Thyroid gland (tissue), 4 donors: ENCODE measurements at regions not wholly inside any gene's neighbourhood (a gene's known extent, or its start where the extent isn't known, plus 50 kb on each side); places are given as distances from the start of the nearest gene placed in this dataset.

Experiments used
- DNase-seq, 2 donors: peaks; one replicate each; pipeline ENCODE4 v3.0.0-alpha.2; 2019
- H3K27ac ChIP-seq, 3 donors: fragments of 200-600 bp; sonication (generic); 1 replicate in 2 of 3; 2 replicates in 1 of 3; pipeline ENCODE4 v1.5.1; 2016 to 2019; ENCODE audit warnings: mild to moderate bottlenecking in 1 of 3, moderate library complexity in 1 of 3
- H3K27me3 ChIP-seq: fragments of 200-600 bp; sonication (generic); one replicate; pipeline ENCODE4 v1.5.1; 2019
- H3K36me3 ChIP-seq, 2 donors: fragments of 200-600 bp; sonication (generic); one replicate each; pipeline ENCODE4 v1.5.1; 2016 to 2019
- H3K4me1 ChIP-seq, 2 donors: fragments of 200-600 bp; sonication (generic); one replicate each; pipeline ENCODE4 v1.5.1; 2017 to 2019
- H3K4me3 ChIP-seq, 3 donors: fragments of 200-600 bp; sonication (generic); replicated peaks in 1 of 3; 1 replicate in 2 of 3; 2 replicates in 1 of 3; pipeline ENCODE4 v1.5.1; 2016; ENCODE audit warnings: mild to moderate bottlenecking in 1 of 3
- H3K9me3 ChIP-seq: fragments of 200-600 bp; sonication (generic); one replicate; pipeline ENCODE4 v1.5.1; 2017
- CTCF ChIP-seq, 6 experiments: fragments of 200-600 bp in 3 of 6; fragments of 450-650 bp in 3 of 6; sonication (generic) in 3 of 6; IDR thresholded peaks; one replicate each; pipeline ENCODE4 v1.5.1; 2016 to 2019; ENCODE audit warnings: antibody characterized with exemption in 6 of 6, mild to moderate bottlenecking in 2 of 6, inconsistent platforms in 1 of 6, moderate library complexity in 1 of 6
- POLR2A ChIP-seq, 2 donors: fragments of 450-650 bp; IDR thresholded peaks; one replicate each; pipeline ENCODE4 v1.6.1; 2017; ENCODE audit warnings: antibody characterized with exemption in 2 of 2, mild to moderate bottlenecking in 2 of 2, moderate library complexity in 1 of 2
- WGBS, 2 donors: methylation state at CpG; one replicate each; pipeline ENCODE4 v1.1.5; 2017; 5-methylcytosine and 5-hydroxymethylcytosine counted together
- intact Hi-C: fragments of 100-400 bp; cut with DNase I; formaldehyde crosslinking; loops from one replicate; pipeline ENCODE4 v1.15.1; 2023

GRCh38 chr6:156526081-156526480, 251.1 kb upstream of the ARID1B start:
- Histone ChIP-seq H3K27ac (no peak overlapping the region), H3K27me3 (no peaks in the 10 kb centered on the region), H3K4me1 (no peaks in the 10 kb centered on the region), H3K4me3 (no peak overlapping the region), H3K36me3 (no peaks in the 10 kb centered on the region), H3K9me3 (no peaks in the 10 kb centered on the region)
- TF ChIP-seq POLR2A (IDR thresholded peaks at IDR 0.05): no peak
- TF ChIP-seq CTCF (IDR thresholded peaks at IDR 0.05): no peak
- intact Hi-C loops: no loop called here
- no peak for DNase-seq
- WGBS, 2 donors: 78 to 90% methylated on average over 7 of the region's 7 CpGs

GRCh38 chr6:156525541-156525940, 251.6 kb upstream of the ARID1B start:
- DNase-seq: no peak
- Histone ChIP-seq H3K9me3 (no peaks in the 10 kb centered on the region), H3K4me3 (no peak overlapping the region), H3K4me1 (no peaks in the 10 kb centered on the region), H3K36me3 (no peaks in the 10 kb centered on the region), H3K27ac (no peak overlapping the region), H3K27me3 (no peaks in the 10 kb centered on the region)
- intact Hi-C loops: no loop called here
- TF ChIP-seq POLR2A (IDR thresholded peaks at IDR 0.05): no peak
- TF ChIP-seq CTCF (IDR thresholded peaks at IDR 0.05): no peak
- WGBS, 2 donors: 89 to 92% methylated on average over 6 of the region's 6 CpGs

- intact Hi-C loops: no loop called here
- DNase-seq: no peak
These were observed 257.2 kb upstream of the ARID1B start for GRCh38 chr6:156519940-156520339.

GRCh38 chr6:156517088-156517487, 260.1 kb upstream of the ARID1B start:
- no peaks in the 10 kb centered on the region for H3K9me3 ChIP-seq
- H3K4me3 ChIP-seq: no peak overlapping the region
- no peaks in the 10 kb centered on the region for H3K4me1 ChIP-seq
- no peaks in the 10 kb centered on the region for H3K36me3 ChIP-seq
- 91 to 93% methylated on average over 6 of the region's 6 CpGs for WGBS, 2 donors
- no peak for DNase-seq
- intact Hi-C loops: no loop called here
- no peak for TF ChIP-seq CTCF (IDR thresholded peaks at IDR 0.05)
- TF ChIP-seq POLR2A (IDR thresholded peaks at IDR 0.05): no peak
- H3K27ac ChIP-seq: no peak overlapping the region
- H3K27me3 ChIP-seq: no peaks in the 10 kb centered on the region

More at GRCh38 chr6:156519940-156520339, 257.2 kb upstream of the ARID1B start:
- no peaks in the 10 kb centered on the region for H3K36me3 ChIP-seq
- no peak for TF ChIP-seq CTCF (IDR thresholded peaks at IDR 0.05)
- TF ChIP-seq POLR2A (IDR thresholded peaks at IDR 0.05): no peak
- no peaks in the 10 kb centered on the region for H3K4me1 ChIP-seq
- H3K9me3 ChIP-seq: no peaks in the 10 kb centered on the region
- H3K4me3 ChIP-seq: no peak overlapping the region
- WGBS, 2 donors: 71 to 96% methylated on average over 2 of the region's 2 CpGs
- H3K27ac ChIP-seq: no peak overlapping the region
- no peaks in the 10 kb centered on the region for H3K27me3 ChIP-seq

- Histone ChIP-seq H3K4me3 (no peak overlapping the region), H3K4me1 (no peaks in the 10 kb centered on the region), H3K9me3 (no peaks in the 10 kb centered on the region), H3K27me3 (no peaks in the 10 kb centered on the region), H3K27ac (no peak overlapping the region), H3K36me3 (no peaks in the 10 kb centered on the region)
- TF ChIP-seq POLR2A (IDR thresholded peaks at IDR 0.05) (no peak), CTCF (IDR thresholded peaks at IDR 0.05) (no peak)
- WGBS, 2 donors: 71 to 80% methylated on average over 4 of the region's 4 CpGs
- no peak for DNase-seq
- intact Hi-C loops: no loop called here
These were observed 261.9 kb upstream of the ARID1B start for GRCh38 chr6:156515242-156515641.
